Kidney epithelial cell (primary cell): ENCODE measurements at regions not wholly inside any gene's neighbourhood (a gene's known extent, or its start where the extent isn't known, plus 50 kb on each side); places are given as distances from the start of the nearest gene placed in this dataset.

Source experiments
- DNase-seq: peaks from one replicate; pipeline ENCODE4 v3.0.0-alpha.2; 2010; ENCODE audit warnings: low read depth
- H3K27me3 ChIP-seq: 2 replicates; pipeline ENCODE4 v1.6.0; 2011; ENCODE audit warnings: low read length; ENCODE audit not compliant: control insufficient read depth, insufficient read depth
- H3K36me3 ChIP-seq: 2 replicates; pipeline ENCODE4 v1.5.1; 2011; ENCODE audit warnings: low read length; ENCODE audit not compliant: control insufficient read depth, insufficient read depth
- H3K4me3 ChIP-seq: 2 replicates; pipeline ENCODE4 v1.5.1; 2011; ENCODE audit warnings: low read depth, mild to moderate bottlenecking, control low read depth, low read length
- CTCF ChIP-seq: IDR thresholded peaks from 2 replicates; pipeline ENCODE4 v1.5.1; 2011; ENCODE audit warnings: mild to moderate bottlenecking, moderate library complexity, low read length, control low read depth, inconsistent platforms; ENCODE audit not compliant: insufficient read depth, poor library complexity, severe bottlenecking

DNA sequence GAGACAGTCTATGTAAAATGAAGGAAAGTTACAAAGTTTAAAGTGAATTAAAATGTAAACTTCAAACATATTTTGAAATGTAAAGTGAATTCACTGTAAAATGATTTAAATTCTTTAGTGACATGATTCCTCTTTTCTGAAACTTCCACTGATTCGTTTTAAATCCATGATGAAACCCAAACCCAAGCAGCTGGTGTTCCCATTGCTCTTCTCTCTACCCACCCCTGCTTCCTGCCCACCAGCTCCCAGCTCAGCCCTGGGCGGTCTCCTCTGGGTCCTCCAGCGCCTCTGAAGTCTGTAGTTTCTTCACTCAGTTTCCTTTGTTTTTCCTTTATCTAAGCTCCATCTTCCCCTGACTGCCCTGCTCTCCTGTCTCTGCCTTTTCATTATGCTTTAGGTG is 175.9 kb downstream of the SNX10 start:
- no peak for TF ChIP-seq CTCF
- H3K27me3 ChIP-seq = no peaks in the 10 kb centered on the region
- H3K4me3 ChIP-seq = no peak overlapping the region
- H3K36me3 ChIP-seq = no peaks in the 10 kb centered on the region
- no peak for DNase-seq

- no peak for DNase-seq
- H3K36me3 ChIP-seq = no peaks in the 10 kb centered on the region
- no peaks in the 10 kb centered on the region for H3K27me3 ChIP-seq
- TF ChIP-seq CTCF = no peak
- no peak overlapping the region for H3K4me3 ChIP-seq
These were observed 177.0 kb downstream of the SNX10 start for GRCh38 chr7:26468625-26469024.

DNA sequence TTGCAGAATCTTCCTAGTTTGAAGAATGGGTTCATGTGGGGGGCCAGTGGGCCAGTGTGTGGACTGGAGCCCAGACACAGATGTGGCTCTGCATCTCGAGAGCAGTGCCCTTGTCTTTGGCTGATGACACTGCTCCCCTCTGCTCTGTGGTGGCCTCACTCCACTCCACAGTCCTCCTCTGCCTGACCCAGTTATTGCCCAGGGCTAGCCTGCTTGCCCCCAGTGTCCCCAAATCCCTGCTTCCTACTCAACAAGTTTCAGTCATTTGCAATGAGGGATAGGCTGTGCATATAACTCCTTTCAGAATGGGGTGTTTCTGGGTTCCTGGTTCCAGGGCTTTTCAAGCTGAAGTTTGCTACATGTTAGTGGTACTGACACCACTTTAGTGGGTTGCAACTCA is 177.5 kb downstream of the SNX10 start:
- no peak for TF ChIP-seq CTCF
- no peak for DNase-seq
- Histone ChIP-seq H3K36me3 (no peaks in the 10 kb centered on the region), H3K4me3 (no peak overlapping the region), H3K27me3 (no peaks in the 10 kb centered on the region)

- H3K36me3 ChIP-seq = no peaks in the 10 kb centered on the region
- TF ChIP-seq CTCF = no peak
- DNase-seq = no peak
- no peaks in the 10 kb centered on the region for H3K27me3 ChIP-seq
- H3K4me3 ChIP-seq = no peak overlapping the region
These were observed 179.0 kb downstream of the SNX10 start for GRCh38 chr7:26470691-26471090.

DNA sequence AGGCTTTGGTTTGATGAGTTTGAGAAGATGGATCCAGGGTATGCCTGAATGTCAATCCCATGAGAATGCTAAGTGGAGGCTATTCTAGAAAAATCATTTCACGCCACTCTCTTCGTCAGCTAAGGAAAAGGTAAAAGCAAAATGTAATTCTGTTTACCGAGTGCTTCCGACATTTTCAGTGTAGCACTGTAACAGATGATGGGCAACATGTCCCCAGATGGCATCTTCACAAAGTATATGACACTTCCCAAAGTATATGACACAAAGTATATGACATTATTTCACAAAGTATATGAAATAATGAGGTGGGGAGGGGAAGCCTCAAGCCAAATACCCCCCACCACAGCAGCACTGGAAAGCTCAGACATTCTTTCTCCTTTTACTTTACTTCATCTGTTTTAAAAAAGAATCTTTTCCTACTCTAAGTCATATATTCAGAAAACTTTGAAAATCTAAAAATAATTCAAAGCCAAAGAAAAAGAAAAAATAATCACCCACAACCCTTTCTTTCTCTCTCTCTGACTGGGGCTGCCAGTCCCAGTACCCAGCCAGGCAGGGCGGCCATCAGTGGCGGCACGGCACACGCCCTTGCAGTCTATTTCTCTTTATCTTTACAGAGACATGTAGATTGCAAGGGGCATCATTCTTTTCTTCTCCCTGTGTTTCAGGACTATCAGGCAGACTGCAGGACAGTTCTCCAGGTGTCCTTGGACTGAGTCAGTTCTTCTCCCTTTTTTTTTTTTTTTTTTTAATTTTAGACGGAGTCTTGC is 179.8 kb downstream of the SNX10 start:
- no peaks in the 10 kb centered on the region for H3K27me3 ChIP-seq
- no peak for TF ChIP-seq CTCF
- H3K36me3 ChIP-seq = no peaks in the 10 kb centered on the region
- H3K4me3 ChIP-seq = no peak overlapping the region
- DNase-seq = no peak

DNA sequence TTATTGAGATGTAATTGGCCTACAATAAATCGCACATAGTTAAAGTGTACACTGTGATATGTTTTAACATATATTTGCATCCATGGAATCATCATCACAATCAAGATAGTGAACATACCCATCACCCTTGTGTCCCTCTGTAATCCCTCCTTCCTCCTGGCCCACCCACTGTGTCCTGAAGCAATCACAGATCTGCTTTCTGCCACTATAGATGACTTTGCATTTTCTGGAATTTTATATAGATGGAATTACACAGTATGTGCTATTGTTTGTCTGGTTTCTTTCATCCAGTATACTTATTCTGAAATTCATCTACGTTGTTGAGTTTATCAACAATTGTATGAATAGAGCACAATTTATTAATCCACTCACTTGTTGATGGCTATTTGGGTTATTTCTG is 181.3 kb downstream of the SNX10 start:
- Histone ChIP-seq H3K27me3 (no peaks in the 10 kb centered on the region), H3K36me3 (no peaks in the 10 kb centered on the region), H3K4me3 (no peak overlapping the region)
- TF ChIP-seq CTCF = no peak
- DNase-seq = no peak
